ENCODE measurements at regions not wholly inside any gene's neighbourhood (a gene's known extent, or its start where the extent isn't known, plus 50 kb on each side); places are given as distances from the start of the nearest gene placed in this dataset.
"Not testable (repeated sequence)": the region's sequence is repeated elsewhere in the genome, so short reads cannot be mapped to it uniquely, and the experiment has no call there.

DNA sequence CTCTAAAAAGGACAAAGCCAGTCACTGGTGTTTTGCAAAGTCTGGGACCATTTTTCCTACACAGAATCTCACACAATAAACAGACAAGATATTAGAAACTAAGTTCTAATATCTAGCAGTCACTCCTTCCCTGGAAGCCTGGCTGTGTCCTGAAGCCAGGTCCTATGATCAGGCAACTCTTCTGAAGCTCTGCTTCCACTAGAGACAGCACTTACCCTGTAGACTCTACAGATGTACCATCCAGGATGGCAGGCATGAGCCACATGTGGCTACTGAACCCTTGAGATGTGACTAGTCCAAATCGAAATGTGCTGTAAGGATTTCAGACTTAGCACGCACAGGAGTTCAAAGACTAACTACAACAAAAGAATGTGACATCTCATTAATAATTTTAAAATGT, 110.3 kb upstream of the NBPF9 start:
- TF ChIP-seq, protein P1, sequence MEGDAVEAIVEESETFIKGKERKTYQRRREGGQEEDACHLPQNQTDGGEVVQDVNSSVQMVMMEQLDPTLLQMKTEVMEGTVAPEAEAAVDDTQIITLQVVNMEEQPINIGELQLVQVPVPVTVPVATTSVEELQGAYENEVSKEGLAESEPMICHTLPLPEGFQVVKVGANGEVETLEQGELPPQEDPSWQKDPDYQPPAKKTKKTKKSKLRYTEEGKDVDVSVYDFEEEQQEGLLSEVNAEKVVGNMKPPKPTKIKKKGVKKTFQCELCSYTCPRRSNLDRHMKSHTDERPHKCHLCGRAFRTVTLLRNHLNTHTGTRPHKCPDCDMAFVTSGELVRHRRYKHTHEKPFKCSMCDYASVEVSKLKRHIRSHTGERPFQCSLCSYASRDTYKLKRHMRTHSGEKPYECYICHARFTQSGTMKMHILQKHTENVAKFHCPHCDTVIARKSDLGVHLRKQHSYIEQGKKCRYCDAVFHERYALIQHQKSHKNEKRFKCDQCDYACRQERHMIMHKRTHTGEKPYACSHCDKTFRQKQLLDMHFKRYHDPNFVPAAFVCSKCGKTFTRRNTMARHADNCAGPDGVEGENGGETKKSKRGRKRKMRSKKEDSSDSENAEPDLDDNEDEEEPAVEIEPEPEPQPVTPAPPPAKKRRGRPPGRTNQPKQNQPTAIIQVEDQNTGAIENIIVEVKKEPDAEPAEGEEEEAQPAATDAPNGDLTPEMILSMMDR (IDR thresholded peaks at IDR 0.05; ENCODE audit: borderline replicate concordance, extremely low read depth, low read length, poor library complexity, severe bottlenecking) = not testable (repeated sequence)
- TF ChIP-seq EZH2 (IDR thresholded peaks at IDR 0.05; ENCODE audit: borderline replicate concordance, low read depth, low read length, severe bottlenecking) = not testable (repeated sequence)

Data from DND-41 (cell line).